Calu3 (cell line): ENCODE measurements at regions not wholly inside any gene's neighbourhood (a gene's known extent, or its start where the extent isn't known, plus 50 kb on each side); places are given as distances from the start of the nearest gene placed in this dataset.
"Not testable (repeated sequence)": the region's sequence is repeated elsewhere in the genome, so short reads cannot be mapped to it uniquely, and the experiment has no call there.

ENCODE experiments used
- BruUV-seq: library from RNA; stranded (reverse); fragments of 400-500 nt; replicated peaks from 2 replicates; lab custom pipeline; 2021; lab: Mats Ljungman, UMichigan
- CTCF ChIA-PET: fragments of 300-600 bp; sonication (Branson Sonifier 250); formaldehyde crosslinking; loops from one replicate; lab custom pipeline; 2022; ENCODE audit warnings: antibody characterized with exemption; lab: Charles Lee
- DNase-seq: peaks from one replicate; pipeline ENCODE4 v3.0.0; 2022
- H3K27ac Mint-ChIP-seq: one replicate; pipeline ENCODE4 v1.8.0; 2022; ENCODE audit warnings: mixed read lengths; ENCODE audit not compliant: unreplicated experiment
- H3K27me3 Mint-ChIP-seq: one replicate; pipeline ENCODE4 v1.8.0; 2022; ENCODE audit warnings: mixed read lengths; ENCODE audit not compliant: unreplicated experiment
- H3K36me3 Mint-ChIP-seq: one replicate; pipeline ENCODE4 v1.8.0; 2022; ENCODE audit warnings: mild to moderate bottlenecking, moderate library complexity, mixed read lengths; ENCODE audit not compliant: insufficient read depth, unreplicated experiment
- H3K4me1 Mint-ChIP-seq: one replicate; pipeline ENCODE4 v1.8.0; 2022; ENCODE audit warnings: mild to moderate bottlenecking, low read depth, mixed read lengths; ENCODE audit not compliant: unreplicated experiment
- H3K4me3 Mint-ChIP-seq: one replicate; pipeline ENCODE4 v1.8.0; 2022; ENCODE audit warnings: mild to moderate bottlenecking, low read depth, moderate library complexity, mixed read lengths; ENCODE audit not compliant: unreplicated experiment
- H3K9me3 Mint-ChIP-seq: one replicate; pipeline ENCODE4 v1.8.0; 2022; ENCODE audit warnings: low read depth, mixed read lengths; ENCODE audit not compliant: unreplicated experiment
- intact Hi-C: fragments of 100-400 bp; cut with micrococcal nuclease; formaldehyde crosslinking; loops from one replicate; pipeline ENCODE4 v1.10.0; 2022; ENCODE audit not compliant: unreplicated experiment
- TF ChIP-seq, protein P1 (sequence below): fragments of 200-600 bp; IDR thresholded peaks from one replicate; pipeline ENCODE4 v1.8.0; 2022; ENCODE audit warnings: antibody characterized with exemption; ENCODE audit not compliant: unreplicated experiment

DNA sequence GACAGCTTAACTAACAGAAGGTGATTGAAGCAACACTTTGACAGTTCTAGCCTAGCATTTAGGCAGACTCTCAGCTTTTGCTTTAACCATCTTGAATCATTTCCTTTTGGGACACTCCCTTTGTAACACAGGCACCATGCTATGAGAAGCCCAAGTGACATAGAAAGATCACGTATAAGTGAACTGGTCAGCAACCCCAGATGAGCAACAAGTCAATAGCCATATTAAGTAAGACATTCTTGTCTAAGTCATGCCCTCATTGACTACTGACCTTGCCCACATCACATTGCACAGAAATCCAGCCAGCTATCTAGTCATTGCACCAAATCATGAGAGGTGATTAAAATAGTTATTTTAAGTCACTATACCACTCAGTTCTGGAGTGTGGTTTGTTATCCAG is 476.8 kb downstream of the TRHDE start:
- Mint-ChIP-seq H3K9me3 (no peaks in the 10 kb centered on the region), H3K27ac (no peak overlapping the region), H3K4me1 (no peaks in the 10 kb centered on the region), H3K36me3 (no peaks in the 10 kb centered on the region), H3K27me3 (no peaks in the 10 kb centered on the region), H3K4me3 (no peak overlapping the region)
- CTCF ChIA-PET, result no interaction called here
- no peak for DNase-seq
- no TSS peak for BruUV-seq
- TF ChIP-seq, protein P1, sequence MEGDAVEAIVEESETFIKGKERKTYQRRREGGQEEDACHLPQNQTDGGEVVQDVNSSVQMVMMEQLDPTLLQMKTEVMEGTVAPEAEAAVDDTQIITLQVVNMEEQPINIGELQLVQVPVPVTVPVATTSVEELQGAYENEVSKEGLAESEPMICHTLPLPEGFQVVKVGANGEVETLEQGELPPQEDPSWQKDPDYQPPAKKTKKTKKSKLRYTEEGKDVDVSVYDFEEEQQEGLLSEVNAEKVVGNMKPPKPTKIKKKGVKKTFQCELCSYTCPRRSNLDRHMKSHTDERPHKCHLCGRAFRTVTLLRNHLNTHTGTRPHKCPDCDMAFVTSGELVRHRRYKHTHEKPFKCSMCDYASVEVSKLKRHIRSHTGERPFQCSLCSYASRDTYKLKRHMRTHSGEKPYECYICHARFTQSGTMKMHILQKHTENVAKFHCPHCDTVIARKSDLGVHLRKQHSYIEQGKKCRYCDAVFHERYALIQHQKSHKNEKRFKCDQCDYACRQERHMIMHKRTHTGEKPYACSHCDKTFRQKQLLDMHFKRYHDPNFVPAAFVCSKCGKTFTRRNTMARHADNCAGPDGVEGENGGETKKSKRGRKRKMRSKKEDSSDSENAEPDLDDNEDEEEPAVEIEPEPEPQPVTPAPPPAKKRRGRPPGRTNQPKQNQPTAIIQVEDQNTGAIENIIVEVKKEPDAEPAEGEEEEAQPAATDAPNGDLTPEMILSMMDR, result no peak
- intact Hi-C loops, result no loop called here

DNA sequence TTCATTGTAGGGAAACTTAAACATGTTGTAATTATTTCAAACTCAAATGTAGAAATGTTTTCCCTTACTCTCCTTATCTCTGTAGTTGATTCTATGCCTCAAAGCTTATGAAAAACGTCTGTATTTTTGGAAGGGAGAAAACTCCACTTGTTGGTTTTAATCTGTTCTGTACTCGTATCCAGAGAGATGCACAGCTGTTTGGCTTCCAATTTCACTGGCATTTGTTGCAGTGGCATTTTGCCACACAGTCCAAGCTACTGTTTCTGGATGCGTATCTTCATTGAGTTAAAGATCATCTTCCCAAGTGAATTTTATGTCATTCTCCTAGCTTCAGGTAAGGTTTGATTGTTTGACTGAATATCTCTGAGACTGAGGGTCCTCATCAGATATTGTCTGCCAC is 481.4 kb downstream of the TRHDE start:
- Mint-ChIP-seq H3K4me3 (no peak overlapping the region), H3K27me3 (no peaks in the 10 kb centered on the region), H3K9me3 (peaks cover 8% of the 10 kb centered on the region), H3K4me1 (no peaks in the 10 kb centered on the region), H3K27ac (no peak overlapping the region), H3K36me3 (no peaks in the 10 kb centered on the region)
- TF ChIP-seq, protein P1, result no peak
- intact Hi-C loops, result no loop called here
- CTCF ChIA-PET, result no interaction called here
- no peak for DNase-seq
- BruUV-seq, result no TSS peak

DNA sequence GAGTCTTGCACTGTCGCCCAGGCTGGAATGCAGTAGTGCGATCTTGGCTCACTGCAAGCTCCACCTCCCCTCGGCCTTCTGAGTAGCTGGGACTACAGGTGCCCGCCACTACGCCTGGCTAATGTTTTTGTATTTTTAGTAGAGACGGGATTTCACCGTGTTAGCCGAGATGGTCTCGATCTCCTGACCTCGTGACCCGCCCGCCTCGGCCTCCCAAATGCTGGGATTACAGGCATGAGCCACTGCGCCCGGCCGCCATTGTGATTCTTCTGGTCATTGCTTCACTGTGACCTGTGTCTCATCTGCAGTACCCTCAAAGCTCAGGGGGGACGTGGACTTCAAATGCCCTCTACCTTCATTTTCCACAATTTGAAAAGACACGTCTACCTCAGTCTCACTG is 481.9 kb downstream of the TRHDE start:
- intact Hi-C loops, CTCF ChIA-PET: not testable (repeated sequence)

DNA sequence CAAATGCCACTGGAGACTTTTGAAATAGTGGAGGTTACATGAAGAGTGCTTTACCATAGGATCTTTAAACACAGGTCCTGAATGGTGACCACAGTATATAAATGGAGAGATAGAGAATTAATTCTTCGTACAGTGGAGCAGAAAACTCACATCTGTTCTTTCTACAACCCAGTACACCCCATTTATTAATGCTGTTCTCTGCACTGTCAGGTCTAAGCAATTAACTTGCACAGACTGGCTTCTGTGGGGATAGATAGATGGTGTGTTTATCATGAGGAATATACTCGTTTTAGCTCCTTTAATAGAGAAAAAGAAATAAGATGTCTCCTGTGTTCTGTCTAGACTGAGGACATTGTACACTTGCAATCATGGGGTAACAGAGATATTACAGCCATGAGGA is 494.3 kb downstream of the TRHDE start:
- CTCF ChIA-PET, result no interaction called here
- no peak overlapping the region for H3K4me3 Mint-ChIP-seq
- H3K4me1 Mint-ChIP-seq, result no peaks in the 10 kb centered on the region
- TF ChIP-seq, protein P1, result no peak
- peaks cover 6% of the 10 kb centered on the region for H3K9me3 Mint-ChIP-seq
- no peaks in the 10 kb centered on the region for H3K36me3 Mint-ChIP-seq
- BruUV-seq, result no TSS peak
- DNase-seq, result no peak
- intact Hi-C loops, result no loop called here
- no peaks in the 10 kb centered on the region for H3K27me3 Mint-ChIP-seq
- no peak overlapping the region for H3K27ac Mint-ChIP-seq

More for the DNA sequence above, 481.9 kb downstream of the TRHDE start:
- H3K27ac Mint-ChIP-seq, DNase-seq, H3K4me3 Mint-ChIP-seq, H3K36me3 Mint-ChIP-seq, BruUV-seq, H3K4me1 Mint-ChIP-seq, H3K27me3 Mint-ChIP-seq: not testable (repeated sequence)
- H3K9me3 Mint-ChIP-seq, result peaks cover 10% of the 10 kb centered on the region

DNA sequence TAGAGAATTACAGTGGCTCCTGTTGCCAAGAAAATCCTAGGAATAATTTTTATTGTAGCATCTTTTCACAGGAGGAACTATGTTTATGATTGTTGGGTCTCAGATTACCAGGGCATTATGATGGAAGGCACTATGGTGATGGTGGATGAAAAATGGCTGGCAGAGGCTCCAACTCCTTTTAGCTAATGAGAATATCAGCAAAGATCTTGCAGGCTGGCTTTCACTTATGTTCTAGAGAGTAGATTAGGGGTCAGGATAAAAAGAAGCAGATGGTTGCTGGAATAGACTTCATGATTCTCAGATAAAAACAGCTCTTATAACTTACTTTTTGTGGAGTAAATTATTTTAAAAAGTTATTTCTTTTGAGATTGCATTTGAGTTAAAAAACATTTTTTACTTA is 501.9 kb downstream of the TRHDE start:
- no TSS peak for BruUV-seq
- H3K4me1 Mint-ChIP-seq, result no peaks in the 10 kb centered on the region
- H3K27ac Mint-ChIP-seq, result no peak overlapping the region
- DNase-seq, result no peak
- TF ChIP-seq, protein P1, result no peak
- no peaks in the 10 kb centered on the region for H3K9me3 Mint-ChIP-seq
- no peaks in the 10 kb centered on the region for H3K27me3 Mint-ChIP-seq
- CTCF ChIA-PET, result no interaction called here
- no peak overlapping the region for H3K4me3 Mint-ChIP-seq
- H3K36me3 Mint-ChIP-seq, result no peaks in the 10 kb centered on the region
- intact Hi-C loops, result loop anchor here (5.0 kb wide), 1 partner anchor 427 kb away; no protein-coding TSS in a partner anchor
